Uterus (tissue), 2 donors: ENCODE measurements at regions not wholly inside any gene's neighbourhood (a gene's known extent, or its start where the extent isn't known, plus 50 kb on each side); places are given as distances from the start of the nearest gene placed in this dataset.

ENCODE experiments used
- CTCF ChIP-seq, 4 experiments: fragments of 200-600 bp in 2 of 4; fragments of 450-650 bp in 2 of 4; sonication (generic) in 2 of 4; IDR thresholded peaks; one replicate each; pipeline ENCODE4 v1.5.1; 2016 to 2019; ENCODE audit warnings: antibody characterized with exemption in 4 of 4, mild to moderate bottlenecking in 2 of 4, moderate library complexity in 1 of 4
- POLR2A ChIP-seq, 2 donors: fragments of 450-650 bp; IDR thresholded peaks; one replicate each; pipeline ENCODE4 v1.6.1; 2016; ENCODE audit warnings: antibody characterized with exemption in 2 of 2, mild to moderate bottlenecking in 1 of 2, moderate library complexity in 1 of 2

GRCh38 chr21:18666725-18667124 is 263.1 kb upstream of the TMPRSS15 start:
- TF ChIP-seq CTCF (IDR thresholded peaks at IDR 0.05) (no peak), POLR2A (IDR thresholded peaks at IDR 0.05) (no peak)
